GM21737 (cell line): ENCODE measurements at regions not wholly inside any gene's neighbourhood (a gene's known extent, or its start where the extent isn't known, plus 50 kb on each side); places are given as distances from the start of the nearest gene placed in this dataset.

Experiments used
- ATAC-seq: cut with Tn5 transposase; IDR thresholded peaks from one replicate; pipeline ENCODE4 v1.9.1; 2021; ENCODE audit warnings: mild to moderate bottlenecking, moderate library complexity; ENCODE audit not compliant: unreplicated experiment

GRCh38 chr14:49467091-49467490, 119.1 kb downstream of the RPS29 start:
- ATAC-seq: no peak

GRCh38 chr14:49464885-49465284, 121.3 kb downstream of the RPS29 start:
- ATAC-seq: no peak

GRCh38 chr14:49463146-49463545, 123.0 kb downstream of the RPS29 start:
- no peak for ATAC-seq

- peak; percentile 83 for ATAC-seq
Observed at GRCh38 chr14:49461529-49462401, 124.4 kb downstream of the RPS29 start.

- no peak for ATAC-seq
Observed at GRCh38 chr14:49460662-49461061, 125.5 kb downstream of the RPS29 start.

- ATAC-seq: no peak
Observed at GRCh38 chr14:49456589-49456988, 129.6 kb downstream of the RPS29 start.

GRCh38 chr14:49451938-49452337, 134.2 kb downstream of the RPS29 start:
- no peak for ATAC-seq

GRCh38 chr14:49449749-49450148, 136.4 kb downstream of the RPS29 start:
- ATAC-seq: no peak

GRCh38 chr14:49447540-49448107, 138.6 kb downstream of the RPS29 start:
- ATAC-seq: no peak

- ATAC-seq: no peak
Observed at GRCh38 chr14:49446801-49447200, 139.4 kb downstream of the RPS29 start.

- ATAC-seq: no peak
Observed at GRCh38 chr14:49438256-49438770, 147.9 kb downstream of the RPS29 start.

GRCh38 chr14:49428076-49428475, 158.1 kb downstream of the RPS29 start:
- no peak for ATAC-seq

GRCh38 chr14:49427117-49427516, 159.1 kb downstream of the RPS29 start:
- no peak for ATAC-seq

GRCh38 chr14:49425921-49426320, 160.3 kb downstream of the RPS29 start:
- no peak for ATAC-seq

- no peak for ATAC-seq
Observed at GRCh38 chr14:49424436-49425331, 161.5 kb downstream of the RPS29 start.

GRCh38 chr14:49420201-49420600, 166.0 kb downstream of the RPS29 start:
- no peak for ATAC-seq

GRCh38 chr14:49418789-49419188, 167.4 kb downstream of the RPS29 start:
- no peak for ATAC-seq

- ATAC-seq: no peak
Observed at GRCh38 chr14:49417790-49418189, 168.4 kb downstream of the RPS29 start.

GRCh38 chr14:49408187-49408933, 177.8 kb downstream of the RPS29 start:
- no peak for ATAC-seq

- ATAC-seq: no peak
Observed at GRCh38 chr14:49405291-49405690, 180.9 kb downstream of the RPS29 start.

- no peak for ATAC-seq
Observed at GRCh38 chr14:49401373-49401772, 184.8 kb downstream of the RPS29 start.
